HUES48 (cell line): ENCODE measurements at regions not wholly inside any gene's neighbourhood (a gene's known extent, or its start where the extent isn't known, plus 50 kb on each side); places are given as distances from the start of the nearest gene placed in this dataset.
"Not testable (repeated sequence)": the region's sequence is repeated elsewhere in the genome, so short reads cannot be mapped to it uniquely, and the experiment has no call there.

Experiments used
- H3K27ac ChIP-seq: one replicate; pipeline ENCODE4 v1.7.0; 2013; ENCODE audit warnings: low read depth, low read length, inconsistent platforms
- H3K27me3 ChIP-seq: 2 replicates; pipeline ENCODE4 v1.6.1; 2013; ENCODE audit warnings: mild to moderate bottlenecking, low read length; ENCODE audit not compliant: control insufficient read depth, insufficient read depth
- H3K36me3 ChIP-seq: 2 replicates; pipeline ENCODE4 v1.6.1; 2013; ENCODE audit warnings: low read length; ENCODE audit not compliant: control insufficient read depth, insufficient read depth
- H3K4me1 ChIP-seq: 2 replicates; pipeline ENCODE4 v1.6.1; 2013; ENCODE audit warnings: mild to moderate bottlenecking, low read length; ENCODE audit not compliant: control insufficient read depth, insufficient read depth
- H3K4me3 ChIP-seq: 2 replicates; pipeline ENCODE4 v1.5.1; 2013; ENCODE audit warnings: mild to moderate bottlenecking, low read depth, low read length
- H3K9ac ChIP-seq: 2 replicates; pipeline ENCODE4 v1.6.1; 2013; ENCODE audit warnings: mild to moderate bottlenecking, low read depth, low read length, moderate library complexity
- H3K9me3 ChIP-seq: 2 replicates; pipeline ENCODE4 v1.6.1; 2013; ENCODE audit warnings: low read length; ENCODE audit not compliant: control insufficient read depth, insufficient read depth

GRCh38 chr16:22722551-22723541 lies 91.1 kb upstream of the HS3ST2 start:
- H3K9ac ChIP-seq, H3K27ac ChIP-seq, H3K36me3 ChIP-seq, H3K9me3 ChIP-seq, H3K4me1 ChIP-seq, H3K27me3 ChIP-seq, H3K4me3 ChIP-seq: not testable (repeated sequence)

- H3K9me3 ChIP-seq: no peaks in the 10 kb centered on the region
- no peak overlapping the region for H3K9ac ChIP-seq
- H3K4me1 ChIP-seq: no peaks in the 10 kb centered on the region
- no peak overlapping the region for H3K4me3 ChIP-seq
- no peaks in the 10 kb centered on the region for H3K27me3 ChIP-seq
- no peaks in the 10 kb centered on the region for H3K36me3 ChIP-seq
- no peak overlapping the region for H3K27ac ChIP-seq
Observed at GRCh38 chr16:22726868-22727267, 87.1 kb upstream of the HS3ST2 start.

DNA sequence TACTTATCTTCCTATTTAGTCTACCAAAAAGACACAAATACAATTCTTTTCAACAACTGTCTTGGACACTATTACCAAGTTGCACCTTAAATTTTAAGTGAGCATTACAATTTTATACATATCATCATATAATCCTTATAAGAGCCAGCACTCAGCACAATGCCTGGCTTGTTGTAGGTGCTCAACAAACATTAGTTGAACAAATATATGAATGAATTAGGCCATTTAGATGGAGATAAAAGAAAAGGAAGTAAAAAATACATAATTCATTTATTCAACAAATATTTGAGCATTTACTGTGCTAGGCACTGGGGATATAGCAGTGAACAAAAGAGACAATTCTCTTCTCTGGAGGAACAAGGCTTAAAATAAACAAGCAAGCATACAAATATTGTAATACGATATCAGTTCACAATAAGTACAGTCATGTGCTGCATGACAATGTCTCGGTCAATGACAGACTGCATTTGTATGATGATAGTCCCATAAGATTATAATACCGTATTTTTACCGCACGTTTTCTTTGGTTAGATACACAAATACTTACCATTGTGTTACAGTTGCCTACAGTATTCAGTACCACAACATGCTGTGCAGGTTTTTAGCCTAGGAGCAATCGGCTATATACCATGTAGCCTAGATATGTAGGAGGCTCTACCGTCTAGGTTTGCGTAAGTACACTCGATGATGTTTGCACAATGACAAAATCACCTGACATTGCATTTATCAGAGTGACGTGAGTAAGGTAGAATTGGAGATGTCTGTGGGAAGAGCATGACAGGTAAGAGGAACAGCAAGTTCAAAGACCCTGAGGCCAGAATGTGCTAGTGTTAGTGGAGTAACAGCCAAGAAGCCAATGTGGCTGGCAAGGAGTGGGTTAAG lies 86.4 kb upstream of the HS3ST2 start:
- no peak overlapping the region for H3K9ac ChIP-seq
- no peaks in the 10 kb centered on the region for H3K9me3 ChIP-seq
- no peaks in the 10 kb centered on the region for H3K36me3 ChIP-seq
- no peak overlapping the region for H3K27ac ChIP-seq
- H3K27me3 ChIP-seq: no peaks in the 10 kb centered on the region
- no peak overlapping the region for H3K4me3 ChIP-seq
- no peaks in the 10 kb centered on the region for H3K4me1 ChIP-seq

DNA sequence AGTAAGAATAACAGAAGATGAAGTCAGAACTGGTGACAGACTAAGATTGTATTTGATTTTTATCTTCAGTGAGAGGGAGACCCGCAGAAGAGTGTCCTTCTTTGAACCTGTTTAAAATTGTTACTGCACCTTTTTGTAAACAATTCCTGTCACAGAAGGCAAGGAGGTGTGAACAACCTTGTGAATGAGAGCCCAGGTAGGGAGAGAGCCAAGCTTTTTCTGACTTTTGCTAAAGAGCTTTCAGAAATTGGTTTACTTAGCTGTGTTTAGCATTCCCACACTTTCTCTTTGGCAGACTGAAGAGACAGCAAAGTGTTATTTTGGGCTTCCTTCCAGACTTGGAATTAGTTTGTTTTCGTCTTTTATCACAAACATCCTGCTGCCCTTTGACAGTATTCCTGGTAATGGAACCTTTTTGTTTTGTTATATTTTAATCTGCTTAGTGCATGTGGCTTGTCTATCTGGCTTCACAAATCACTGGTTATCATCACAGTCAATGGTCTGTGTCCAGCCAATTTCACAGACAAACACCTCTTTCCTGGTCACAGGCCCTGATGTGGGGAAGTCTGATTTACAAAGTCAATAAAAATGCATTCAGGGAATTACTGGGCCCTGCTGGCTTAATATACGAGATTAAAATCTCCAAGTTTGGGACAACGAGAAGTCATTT lies 85.7 kb upstream of the HS3ST2 start:
- Histone ChIP-seq H3K36me3 (no peaks in the 10 kb centered on the region), H3K4me3 (no peak overlapping the region), H3K27me3 (no peaks in the 10 kb centered on the region), H3K9me3 (no peaks in the 10 kb centered on the region), H3K27ac (peak overlapping the region; percentile 14), H3K4me1 (no peaks in the 10 kb centered on the region), H3K9ac (no peak overlapping the region)

DNA sequence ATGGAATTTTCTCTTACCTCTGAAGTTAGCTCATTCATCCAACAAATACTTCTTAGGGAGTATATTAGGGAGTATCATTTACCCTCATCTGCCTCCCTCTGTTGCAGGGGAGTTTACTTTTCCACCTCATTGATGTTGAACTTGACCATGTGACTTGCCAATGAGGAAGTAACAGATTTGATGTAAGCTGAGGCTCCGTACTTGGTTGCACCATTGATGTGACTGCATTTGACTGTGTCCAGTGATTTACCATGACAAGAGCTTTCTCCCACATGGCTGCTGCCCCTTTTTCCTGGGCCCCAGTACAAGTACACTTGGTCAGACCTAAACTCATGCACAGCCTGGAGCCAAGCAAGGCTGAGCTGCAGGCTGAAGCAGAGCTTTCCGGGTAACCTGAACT lies 81.6 kb upstream of the HS3ST2 start:
- no peak overlapping the region for H3K4me3 ChIP-seq
- H3K27me3 ChIP-seq: no peaks in the 10 kb centered on the region
- no peaks in the 10 kb centered on the region for H3K36me3 ChIP-seq
- no peaks in the 10 kb centered on the region for H3K9me3 ChIP-seq
- no peak overlapping the region for H3K27ac ChIP-seq
- H3K4me1 ChIP-seq: no peaks in the 10 kb centered on the region
- H3K9ac ChIP-seq: no peak overlapping the region

- no peaks in the 10 kb centered on the region for H3K9me3 ChIP-seq
- no peaks in the 10 kb centered on the region for H3K27me3 ChIP-seq
- no peak overlapping the region for H3K27ac ChIP-seq
- no peaks in the 10 kb centered on the region for H3K36me3 ChIP-seq
- no peak overlapping the region for H3K9ac ChIP-seq
- H3K4me3 ChIP-seq: no peak overlapping the region
- H3K4me1 ChIP-seq: no peaks in the 10 kb centered on the region
Observed at GRCh38 chr16:22732959-22733358, 81.0 kb upstream of the HS3ST2 start.

GRCh38 chr16:22734368-22734767 lies 79.6 kb upstream of the HS3ST2 start:
- Histone ChIP-seq H3K9me3 (no peaks in the 10 kb centered on the region), H3K4me1 (no peaks in the 10 kb centered on the region), H3K27me3 (no peaks in the 10 kb centered on the region), H3K9ac (no peak overlapping the region), H3K27ac (no peak overlapping the region), H3K4me3 (no peak overlapping the region), H3K36me3 (no peaks in the 10 kb centered on the region)

GRCh38 chr16:22736791-22737190 lies 77.2 kb upstream of the HS3ST2 start:
- H3K9ac ChIP-seq: no peak overlapping the region
- no peaks in the 10 kb centered on the region for H3K36me3 ChIP-seq
- H3K4me3 ChIP-seq: no peak overlapping the region
- no peaks in the 10 kb centered on the region for H3K27me3 ChIP-seq
- no peaks in the 10 kb centered on the region for H3K9me3 ChIP-seq
- no peaks in the 10 kb centered on the region for H3K4me1 ChIP-seq
- H3K27ac ChIP-seq: no peak overlapping the region

- H3K27me3 ChIP-seq: no peaks in the 10 kb centered on the region
- no peaks in the 10 kb centered on the region for H3K36me3 ChIP-seq
- H3K9ac ChIP-seq: no peak overlapping the region
- peaks cover 7% of the 10 kb centered on the region; the same call in 1 of the 2 replicates for H3K4me1 ChIP-seq
- no peaks in the 10 kb centered on the region for H3K9me3 ChIP-seq
- H3K27ac ChIP-seq: no peak overlapping the region
- H3K4me3 ChIP-seq: no peak overlapping the region
Observed at GRCh38 chr16:22739077-22739476, 74.9 kb upstream of the HS3ST2 start.

- Histone ChIP-seq H3K4me1 (peaks cover 7% of the 10 kb centered on the region; the same call in 1 of the 2 replicates), H3K27ac (no peak overlapping the region), H3K9ac (no peak overlapping the region), H3K4me3 (no peak overlapping the region), H3K36me3 (no peaks in the 10 kb centered on the region), H3K27me3 (no peaks in the 10 kb centered on the region), H3K9me3 (no peaks in the 10 kb centered on the region)
Observed at GRCh38 chr16:22743401-22743800, 70.6 kb upstream of the HS3ST2 start.
